ENCODE measurements at regions not wholly inside any gene's neighbourhood (a gene's known extent, or its start where the extent isn't known, plus 50 kb on each side); places are given as distances from the start of the nearest gene placed in this dataset.

DNA sequence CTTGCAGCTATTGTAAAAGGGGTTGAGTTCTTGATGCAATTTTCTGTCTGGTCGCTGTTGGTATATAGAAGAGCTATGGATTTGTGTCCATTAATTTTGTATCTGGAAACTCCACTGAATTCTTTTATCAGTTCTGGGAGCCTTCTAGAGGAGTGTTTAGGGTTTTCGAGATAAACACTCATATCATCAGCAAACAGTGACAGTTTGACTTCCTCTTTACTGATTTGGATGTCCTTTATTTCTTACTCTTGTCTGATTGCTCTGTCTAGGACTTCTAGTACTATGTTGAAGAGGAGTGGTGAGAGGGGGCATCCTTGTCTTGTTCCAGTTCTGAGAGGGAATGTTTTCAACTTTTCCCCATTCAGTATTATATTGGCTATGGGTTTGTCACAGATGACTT lies 120.8 kb upstream of the SSTR4 start:
- Histone ChIP-seq H3K27me3 (replicated peaks in 1 of 7) (peaks cover 0 to 6% (median 0%) of the 10 kb centered on the region in 7 donors), H3K9me3 (peaks cover 0 to 11% (median 0%) of the 10 kb centered on the region in 8 donors), H3K27ac (no peak overlapping the region), H3K4me3 (no peak overlapping the region), H3K4me1 (no peaks in the 10 kb centered on the region), H3K36me3 (no peaks in the 10 kb centered on the region)
- TF ChIP-seq POLR2A (IDR thresholded peaks at IDR 0.05) = no peak
- TF ChIP-seq, protein P1, sequence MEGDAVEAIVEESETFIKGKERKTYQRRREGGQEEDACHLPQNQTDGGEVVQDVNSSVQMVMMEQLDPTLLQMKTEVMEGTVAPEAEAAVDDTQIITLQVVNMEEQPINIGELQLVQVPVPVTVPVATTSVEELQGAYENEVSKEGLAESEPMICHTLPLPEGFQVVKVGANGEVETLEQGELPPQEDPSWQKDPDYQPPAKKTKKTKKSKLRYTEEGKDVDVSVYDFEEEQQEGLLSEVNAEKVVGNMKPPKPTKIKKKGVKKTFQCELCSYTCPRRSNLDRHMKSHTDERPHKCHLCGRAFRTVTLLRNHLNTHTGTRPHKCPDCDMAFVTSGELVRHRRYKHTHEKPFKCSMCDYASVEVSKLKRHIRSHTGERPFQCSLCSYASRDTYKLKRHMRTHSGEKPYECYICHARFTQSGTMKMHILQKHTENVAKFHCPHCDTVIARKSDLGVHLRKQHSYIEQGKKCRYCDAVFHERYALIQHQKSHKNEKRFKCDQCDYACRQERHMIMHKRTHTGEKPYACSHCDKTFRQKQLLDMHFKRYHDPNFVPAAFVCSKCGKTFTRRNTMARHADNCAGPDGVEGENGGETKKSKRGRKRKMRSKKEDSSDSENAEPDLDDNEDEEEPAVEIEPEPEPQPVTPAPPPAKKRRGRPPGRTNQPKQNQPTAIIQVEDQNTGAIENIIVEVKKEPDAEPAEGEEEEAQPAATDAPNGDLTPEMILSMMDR (IDR thresholded peaks at IDR 0.05 in 8 of 11, conservative IDR thresholded peaks at IDR 0.05 in 3 of 11) = no peak
- no peak for TF ChIP-seq POLR2AphosphoS5 (IDR thresholded peaks at IDR 0.05)
- intact Hi-C loops (cut with DNase I; ENCODE audit: low total_unique reads) = no loop called here
- DNase-seq = no peak
- WGBS, 5 donors = 74 to 78% (median 78%) methylated on average over 2 of the region's 2 CpGs

GRCh38 chr20:22915512-22915911 lies 119.6 kb upstream of the SSTR4 start:
- TF ChIP-seq POLR2A (IDR thresholded peaks at IDR 0.05) (no peak), POLR2AphosphoS5 (IDR thresholded peaks at IDR 0.05) (no peak)
- TF ChIP-seq, protein P1 (IDR thresholded peaks at IDR 0.05 in 8 of 11, conservative IDR thresholded peaks at IDR 0.05 in 3 of 11) = no peak
- H3K27ac ChIP-seq = no peak overlapping the region
- H3K4me3 ChIP-seq = no peak overlapping the region
- no peaks in the 10 kb centered on the region for H3K4me1 ChIP-seq
- no peaks in the 10 kb centered on the region for H3K36me3 ChIP-seq
- H3K27me3 ChIP-seq (replicated peaks in 1 of 7) = peaks cover 0 to 6% (median 0%) of the 10 kb centered on the region in 7 donors
- 86 to 93% (median 89%) methylated on average over 2 of the region's 2 CpGs for WGBS, 5 donors
- peaks cover 0 to 11% (median 0%) of the 10 kb centered on the region in 8 donors for H3K9me3 ChIP-seq
- no peak for DNase-seq
- intact Hi-C loops (cut with DNase I; ENCODE audit: low total_unique reads) = no loop called here

DNA sequence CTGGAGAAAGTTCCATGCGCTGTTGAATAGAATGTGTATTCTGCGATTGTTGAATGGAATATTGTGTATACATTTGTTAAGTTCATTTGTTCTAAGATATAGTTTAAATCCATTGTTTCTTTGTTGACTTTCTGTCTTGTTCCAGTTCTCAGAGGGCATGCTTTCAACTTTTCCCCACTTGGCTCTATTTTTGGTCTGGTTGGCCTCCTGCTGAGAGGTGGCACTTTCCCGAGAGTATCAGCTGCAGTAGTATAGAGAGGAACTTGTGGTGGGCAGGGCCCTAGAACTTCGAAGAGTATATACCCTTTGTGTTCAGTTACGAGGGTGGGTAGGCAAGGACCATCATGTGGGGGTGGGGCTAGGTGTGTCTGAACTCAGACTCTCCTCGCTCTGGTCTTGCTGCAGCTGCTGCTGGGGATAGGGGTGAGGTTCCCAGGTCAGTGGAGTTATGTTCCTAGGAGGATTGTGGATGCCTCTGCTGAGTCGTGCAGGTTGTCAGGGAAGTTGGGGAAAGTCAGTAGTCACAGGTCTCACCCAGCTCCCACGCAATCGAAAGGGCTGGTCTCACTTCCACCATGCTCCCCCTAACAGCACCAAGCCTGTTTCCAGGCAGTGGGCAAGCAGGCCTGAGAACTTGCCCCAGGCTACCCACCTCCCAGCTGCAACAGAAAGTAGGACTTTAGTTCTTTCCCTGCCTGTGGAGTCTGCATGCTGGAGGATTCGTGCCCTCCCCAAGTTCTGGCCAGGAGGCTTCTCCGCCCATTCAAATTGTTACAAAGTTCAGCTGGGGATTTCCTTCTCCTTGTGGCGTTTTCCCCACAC lies 118.9 kb upstream of the SSTR4 start:
- WGBS, 5 donors = 74 to 92% (median 87%) methylated on average over 11 to 12 of the region's 12 CpGs
- TF ChIP-seq, protein P1 (IDR thresholded peaks at IDR 0.05 in 8 of 11, conservative IDR thresholded peaks at IDR 0.05 in 3 of 11) = no peak
- TF ChIP-seq POLR2A (IDR thresholded peaks at IDR 0.05) = no peak
- Histone ChIP-seq H3K4me3 (no peak overlapping the region), H3K9me3 (peaks cover 0 to 11% (median 0%) of the 10 kb centered on the region in 8 donors), H3K4me1 (peaks cover 0 to 2% (median 0%) of the 10 kb centered on the region in 6 donors), H3K36me3 (no peaks in the 10 kb centered on the region), H3K27me3 (replicated peaks in 1 of 7) (peaks cover 0 to 6% (median 0%) of the 10 kb centered on the region in 7 donors), H3K27ac (no peak overlapping the region)
- intact Hi-C loops (cut with DNase I; ENCODE audit: low total_unique reads) = no loop called here
- no peak for DNase-seq

DNA sequence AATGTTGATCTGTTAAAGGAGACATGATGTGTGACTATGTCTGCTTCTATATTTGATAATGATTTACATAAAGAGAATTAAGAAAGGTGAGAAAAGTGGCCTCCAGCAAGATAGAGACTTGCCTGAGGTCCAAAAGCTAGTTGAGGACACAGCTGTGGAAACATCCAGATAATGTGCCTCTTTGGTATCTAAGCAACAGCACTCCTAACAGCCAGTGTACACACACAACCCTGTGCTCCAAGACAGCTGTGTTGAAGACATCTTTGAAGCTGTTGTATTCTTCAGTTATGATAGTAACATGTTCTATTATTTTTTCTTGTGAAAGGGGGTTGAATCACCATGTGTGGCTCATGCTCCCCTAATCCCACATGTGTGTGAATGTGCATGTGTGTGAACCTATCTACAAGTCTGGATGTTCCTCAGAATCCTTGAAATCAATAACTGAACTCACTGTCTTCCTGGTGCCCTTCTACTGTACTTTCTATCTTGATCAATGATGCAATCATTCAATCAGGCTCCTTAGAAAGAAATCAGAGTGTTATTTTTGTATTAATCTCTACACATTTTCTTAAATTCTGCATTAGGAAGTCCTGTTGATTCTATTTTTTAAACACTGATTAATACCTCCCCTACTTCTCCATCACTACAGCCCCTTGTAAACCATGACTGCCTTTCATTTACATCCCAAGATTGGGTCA lies 116.7 kb upstream of the SSTR4 start:
- intact Hi-C loops (cut with DNase I; ENCODE audit: low total_unique reads) = no loop called here
- Histone ChIP-seq H3K27me3 (replicated peaks in 1 of 7) (peaks cover 0 to 6% (median 0%) of the 10 kb centered on the region in 7 donors), H3K4me1 (peaks cover 0 to 12% (median 0%) of the 10 kb centered on the region in 6 donors), H3K9me3 (peaks cover 0 to under 1% (median 0%) of the 10 kb centered on the region in 8 donors), H3K4me3 (no peak overlapping the region), H3K27ac (no peak overlapping the region), H3K36me3 (no peaks in the 10 kb centered on the region)
- DNase-seq = no peak
- TF ChIP-seq POLR2A (IDR thresholded peaks at IDR 0.05) (no peak), POLR2AphosphoS5 (IDR thresholded peaks at IDR 0.05) (no peak)
- TF ChIP-seq, protein P1 (IDR thresholded peaks at IDR 0.05 in 8 of 11, conservative IDR thresholded peaks at IDR 0.05 in 3 of 11) = no peak
